WTC11 (cell line): ENCODE measurements at regions not wholly inside any gene's neighbourhood (a gene's known extent, or its start where the extent isn't known, plus 50 kb on each side); places are given as distances from the start of the nearest gene placed in this dataset.

Source experiments
- ATAC-seq: fragments of 200-7000 bp; cut with Tn5 transposase; 2 replicates; pipeline ENCODE4 v1.10.0; 2021; ENCODE audit warnings: mild to moderate bottlenecking, moderate library complexity
- CTCF ChIA-PET: fragments of 300-600 bp; sonication (Branson Sonifier 250); formaldehyde crosslinking; loops from one replicate; lab custom pipeline; 2021; ENCODE audit warnings: antibody characterized with exemption; lab: Charles Lee
- POLR2A ChIA-PET: fragments of 350-600 bp; sonication (Branson Sonifier 250); formaldehyde crosslinking; loops from one replicate; lab custom pipeline; 2021; ENCODE audit warnings: antibody characterized with exemption; lab: Charles Lee
- DNase-seq: peaks from one replicate; pipeline ENCODE4 v3.0.0; 2021; ENCODE audit warnings: low spot score
- H3K27ac Mint-ChIP-seq: 2 replicates; pipeline ENCODE4 v1.8.0; 2021; ENCODE audit warnings: mixed read lengths
- H3K27me3 Mint-ChIP-seq: 2 replicates; pipeline ENCODE4 v1.8.0; 2021; ENCODE audit warnings: low read depth, mild to moderate bottlenecking, moderate library complexity, mixed read lengths
- H3K36me3 Mint-ChIP-seq: 2 replicates; pipeline ENCODE4 v1.8.0; 2021; ENCODE audit warnings: mixed read lengths
- H3K4me1 Mint-ChIP-seq: 2 replicates; pipeline ENCODE4 v1.8.0; 2022; ENCODE audit warnings: mixed read lengths
- H3K4me3 Mint-ChIP-seq: 2 replicates; pipeline ENCODE4 v1.8.0; 2021; ENCODE audit warnings: mild to moderate bottlenecking, moderate library complexity, mixed read lengths
- H3K9me3 Mint-ChIP-seq: 2 replicates; pipeline ENCODE4 v1.8.0; 2021; ENCODE audit warnings: mixed read lengths
- AR ChIP-seq: fragments of 250-450 bp; sonication (Bioruptor Pico); IDR thresholded peaks from 2 replicates; pipeline ENCODE4 v1.9.0; 2021; ENCODE audit warnings: mild to moderate bottlenecking
- CREB1 ChIP-seq: sonication (generic); formaldehyde crosslinking; IDR thresholded peaks from 2 replicates; pipeline ENCODE4 v1.8.0; 2023; ENCODE audit warnings: mild to moderate bottlenecking, missing genetic modification reagents
- E2F4 ChIP-seq: sonication (generic); formaldehyde crosslinking; IDR thresholded peaks from 2 replicates; pipeline ENCODE4 v1.8.1; 2022; ENCODE audit warnings: low read depth, mild to moderate bottlenecking, moderate library complexity, missing genetic modification reagents, borderline replicate concordance
- ESRRA ChIP-seq: sonication (generic); formaldehyde crosslinking; IDR thresholded peaks from 2 replicates; pipeline ENCODE4 v1.8.1; 2022; ENCODE audit warnings: mild to moderate bottlenecking, missing genetic modification reagents, borderline replicate concordance
- ETV6 ChIP-seq: sonication (generic); formaldehyde crosslinking; IDR thresholded peaks from 2 replicates; pipeline ENCODE4 v1.8.1; 2022; ENCODE audit warnings: mild to moderate bottlenecking, missing genetic modification reagents
- FOXP1 ChIP-seq: sonication (generic); formaldehyde crosslinking; IDR thresholded peaks from 2 replicates; pipeline ENCODE4 v1.8.0; 2022; ENCODE audit warnings: missing genetic modification reagents, mild to moderate bottlenecking, moderate library complexity, borderline replicate concordance
- GABPB1 ChIP-seq: sonication (generic); formaldehyde crosslinking; IDR thresholded peaks from 2 replicates; pipeline ENCODE4 v1.8.1; 2023; ENCODE audit warnings: mild to moderate bottlenecking, missing genetic modification reagents
- MLX ChIP-seq: sonication (generic); formaldehyde crosslinking; IDR thresholded peaks from 2 replicates; pipeline ENCODE4 v1.8.1; 2023; ENCODE audit warnings: mild to moderate bottlenecking, missing genetic modification reagents, moderate library complexity
- MXD4 ChIP-seq: fragments of 250-450 bp; sonication (Bioruptor Pico); IDR thresholded peaks from 2 replicates; pipeline ENCODE4 v1.8.0; 2021; ENCODE audit warnings: mild to moderate bottlenecking, moderate library complexity, borderline replicate concordance
- MYBL2 ChIP-seq: sonication (generic); formaldehyde crosslinking; IDR thresholded peaks from 2 replicates; pipeline ENCODE4 v1.8.1; 2023; ENCODE audit warnings: mild to moderate bottlenecking, moderate library complexity, missing genetic modification reagents
- NR2C2 ChIP-seq: sonication (generic); formaldehyde crosslinking; IDR thresholded peaks from 2 replicates; pipeline ENCODE4 v1.8.0; 2022; ENCODE audit warnings: mild to moderate bottlenecking, missing genetic modification reagents
- NR3C1 ChIP-seq: sonication (generic); formaldehyde crosslinking; conservative IDR thresholded peaks from 2 replicates; pipeline ENCODE4 v1.8.1; 2023; ENCODE audit warnings: low read depth, mild to moderate bottlenecking, missing genetic modification reagents
- TCF7 ChIP-seq: sonication (generic); formaldehyde crosslinking; IDR thresholded peaks from 2 replicates; pipeline ENCODE4 v1.8.0; 2022; ENCODE audit warnings: mild to moderate bottlenecking, low read depth, missing genetic modification reagents, moderate library complexity
- TEAD1 ChIP-seq: sonication (generic); formaldehyde crosslinking; IDR thresholded peaks from 2 replicates; pipeline ENCODE4 v1.8.0; 2022; ENCODE audit warnings: mild to moderate bottlenecking, missing genetic modification reagents
- TEAD4 ChIP-seq: sonication (generic); formaldehyde crosslinking; IDR thresholded peaks from 2 replicates; pipeline ENCODE4 v1.8.0; 2022; ENCODE audit warnings: mild to moderate bottlenecking, missing genetic modification reagents
- TP53 ChIP-seq: sonication (generic); formaldehyde crosslinking; IDR thresholded peaks from 2 replicates; pipeline ENCODE4 v1.8.1; 2023; ENCODE audit warnings: mild to moderate bottlenecking, missing genetic modification reagents
- USF1 ChIP-seq: sonication (generic); formaldehyde crosslinking; IDR thresholded peaks from 2 replicates; pipeline ENCODE4 v1.8.0; 2022; ENCODE audit warnings: mild to moderate bottlenecking, missing genetic modification reagents
- ZBTB21 ChIP-seq: sonication (generic); formaldehyde crosslinking; IDR thresholded peaks from 2 replicates; pipeline ENCODE4 v1.8.1; 2023; ENCODE audit warnings: mild to moderate bottlenecking, missing genetic modification reagents, borderline replicate concordance
- ZNF138 ChIP-seq: sonication (generic); formaldehyde crosslinking; conservative IDR thresholded peaks from 2 replicates; pipeline ENCODE4 v1.8.1; 2022; ENCODE audit warnings: mild to moderate bottlenecking, moderate library complexity, missing genetic modification reagents
- ZNF219 ChIP-seq: sonication (generic); formaldehyde crosslinking; IDR thresholded peaks from 2 replicates; pipeline ENCODE4 v1.8.0; 2023; ENCODE audit warnings: missing genetic modification reagents, mild to moderate bottlenecking, borderline replicate concordance
- ZNF263 ChIP-seq: sonication (generic); formaldehyde crosslinking; IDR thresholded peaks from 2 replicates; pipeline ENCODE4 v1.8.1; 2022; ENCODE audit warnings: low read depth, mild to moderate bottlenecking, moderate library complexity, missing genetic modification reagents

GRCh38 chr4:120327276-120327675 is 260.6 kb upstream of the MAD2L1 start:
- ChIA-PET CTCF (no interaction called here), POLR2A (interaction anchor here (0.7 kb wide), 1 partner anchor 10 kb away, joined by 3 read pairs; no protein-coding TSS in a partner anchor)
- DNase-seq: no peak
- peaks cover 11% of the 10 kb centered on the region for H3K4me1 Mint-ChIP-seq
- H3K9me3 Mint-ChIP-seq: no peaks in the 10 kb centered on the region
- peak; percentile 98 for ATAC-seq
- H3K4me3 Mint-ChIP-seq: no peak overlapping the region
- no peaks in the 10 kb centered on the region for H3K27me3 Mint-ChIP-seq
- no peak overlapping the region; the same call in 1 of the 2 replicates for H3K27ac Mint-ChIP-seq
- no peaks in the 10 kb centered on the region for H3K36me3 Mint-ChIP-seq
- no peak for TF ChIP-seq GABPB1 (CRISPR knock-in tag)
- TF ChIP-seq TEAD1 (CRISPR knock-in tag): peak; percentile 64; the same call in 1 of the 2 replicates

GRCh38 chr4:120319046-120319767 is 252.6 kb upstream of the MAD2L1 start:
- Mint-ChIP-seq H3K27me3 (no peaks in the 10 kb centered on the region), H3K36me3 (no peaks in the 10 kb centered on the region)
- CTCF ChIA-PET: interaction anchor here (1.3 kb wide), 1 partner anchor 169 kb away, joined by 3 read pairs; no protein-coding TSS in a partner anchor
- no peak for TF ChIP-seq TCF7 (CRISPR knock-in tag)
- TF ChIP-seq ZNF219 (CRISPR knock-in tag): no peak
- TF ChIP-seq ZNF138: no peak
- TF ChIP-seq E2F4 (CRISPR knock-in tag): no peak
- no peak for TF ChIP-seq USF1
- TF ChIP-seq NR2C2 (CRISPR knock-in tag): no peak
- TF ChIP-seq CREB1 (CRISPR knock-in tag): no peak
- no peak for TF ChIP-seq ESRRA (CRISPR knock-in tag)
- no peak for TF ChIP-seq MYBL2
- TF ChIP-seq FOXP1 (CRISPR knock-in tag): no peak
- no peak for TF ChIP-seq ZNF263
- TF ChIP-seq TEAD4 (CRISPR knock-in tag): no peak
- TF ChIP-seq AR (CRISPR knock-in tag): no peak
- no peak for TF ChIP-seq MXD4 (CRISPR knock-in tag)
- no peak for TF ChIP-seq TP53 (CRISPR knock-in tag)
- TF ChIP-seq MLX (CRISPR knock-in tag): no peak
- no peak for TF ChIP-seq ZBTB21
- TF ChIP-seq NR3C1 (CRISPR knock-in tag): no peak
- no peak for TF ChIP-seq ETV6
- TF ChIP-seq, all 79 proteins: peak for 0
- Mint-ChIP-seq H3K27ac (no peak overlapping the region), H3K9me3 (no peaks in the 10 kb centered on the region), H3K4me3 (no peak overlapping the region), H3K4me1 (0 out of 2 replicates have a peak, but pooled peaks cover 3% of the 10 kb centered on the region)
- POLR2A ChIA-PET: no interaction called here
- no peak for ATAC-seq
- no peak for DNase-seq
